ENCODE measurements at regions not wholly inside any gene's neighbourhood (a gene's known extent, or its start where the extent isn't known, plus 50 kb on each side); places are given as distances from the start of the nearest gene placed in this dataset.
"Not testable (repeated sequence)": the region's sequence is repeated elsewhere in the genome, so short reads cannot be mapped to it uniquely, and the experiment has no call there.

- Histone ChIP-seq H3K27me3 (ENCODE audit: control insufficient read depth, insufficient read depth, low read length) (no peaks in the 10 kb centered on the region), H3K36me3 (ENCODE audit: control insufficient read depth, insufficient read depth, low read length) (no peaks in the 10 kb centered on the region), H3K4me3 (ENCODE audit: low read depth, low read length) (no peak overlapping the region)
- TF ChIP-seq CTCF (IDR thresholded peaks at IDR 0.05; ENCODE audit: insufficient read depth, low read length, poor library complexity, severe bottlenecking): no peak
- DNase-seq (ENCODE audit: low read depth): no peak
Observed at GRCh38 chr9:88905506-88905905, 85.8 kb upstream of the S1PR3 start.

GRCh38 chr9:88915916-88916315 is 75.4 kb upstream of the S1PR3 start:
- no peak for TF ChIP-seq CTCF (IDR thresholded peaks at IDR 0.05; ENCODE audit: insufficient read depth, low read length, poor library complexity, severe bottlenecking)
- no peaks in the 10 kb centered on the region for H3K36me3 ChIP-seq (ENCODE audit: control insufficient read depth, insufficient read depth, low read length)
- H3K27me3 ChIP-seq (ENCODE audit: control insufficient read depth, insufficient read depth, low read length): no peaks in the 10 kb centered on the region
- no peak for DNase-seq (ENCODE audit: low read depth)
- no peak overlapping the region for H3K4me3 ChIP-seq (ENCODE audit: low read depth, low read length)

- no peak for DNase-seq (ENCODE audit: low read depth)
- no peak overlapping the region for H3K4me3 ChIP-seq (ENCODE audit: low read depth, low read length)
- no peaks in the 10 kb centered on the region for H3K36me3 ChIP-seq (ENCODE audit: control insufficient read depth, insufficient read depth, low read length)
- no peaks in the 10 kb centered on the region for H3K27me3 ChIP-seq (ENCODE audit: control insufficient read depth, insufficient read depth, low read length)
- no peak for TF ChIP-seq CTCF (IDR thresholded peaks at IDR 0.05; ENCODE audit: insufficient read depth, low read length, poor library complexity, severe bottlenecking)
Observed at GRCh38 chr9:88916894-88917293, 74.4 kb upstream of the S1PR3 start.

GRCh38 chr9:88917375-88917774 is 73.9 kb upstream of the S1PR3 start:
- TF ChIP-seq CTCF (IDR thresholded peaks at IDR 0.05; ENCODE audit: insufficient read depth, low read length, poor library complexity, severe bottlenecking): no peak

GRCh38 chr9:88918537-88918936 is 72.7 kb upstream of the S1PR3 start:
- not testable (repeated sequence) for H3K27me3 ChIP-seq (ENCODE audit: control insufficient read depth, insufficient read depth, low read length); DNase-seq (ENCODE audit: low read depth); H3K4me3 ChIP-seq (ENCODE audit: low read depth, low read length); H3K36me3 ChIP-seq (ENCODE audit: control insufficient read depth, insufficient read depth, low read length)

More at GRCh38 chr9:88917375-88917774, 73.9 kb upstream of the S1PR3 start:
- Histone ChIP-seq H3K4me3 (ENCODE audit: low read depth, low read length) (no peak overlapping the region), H3K36me3 (ENCODE audit: control insufficient read depth, insufficient read depth, low read length) (no peaks in the 10 kb centered on the region), H3K27me3 (ENCODE audit: control insufficient read depth, insufficient read depth, low read length) (no peaks in the 10 kb centered on the region)
- no peak for DNase-seq (ENCODE audit: low read depth)

- Histone ChIP-seq H3K27me3 (ENCODE audit: control insufficient read depth, insufficient read depth, low read length) (no peaks in the 10 kb centered on the region), H3K36me3 (ENCODE audit: control insufficient read depth, insufficient read depth, low read length) (no peaks in the 10 kb centered on the region), H3K4me3 (ENCODE audit: low read depth, low read length) (no peak overlapping the region)
- no peak for DNase-seq (ENCODE audit: low read depth)
- TF ChIP-seq CTCF (IDR thresholded peaks at IDR 0.05; ENCODE audit: insufficient read depth, low read length, poor library complexity, severe bottlenecking): no peak
Observed at GRCh38 chr9:88920645-88921044, 70.6 kb upstream of the S1PR3 start.
